HG03139 (cell line): ENCODE measurements at regions not wholly inside any gene's neighbourhood (a gene's known extent, or its start where the extent isn't known, plus 50 kb on each side); places are given as distances from the start of the nearest gene placed in this dataset.
"Not testable (repeated sequence)": the region's sequence is repeated elsewhere in the genome, so short reads cannot be mapped to it uniquely, and the experiment has no call there.

Experiments used
- ATAC-seq: cut with Tn5 transposase; IDR thresholded peaks from one replicate; pipeline ENCODE4 v1.9.1; 2021; ENCODE audit not compliant: unreplicated experiment

DNA sequence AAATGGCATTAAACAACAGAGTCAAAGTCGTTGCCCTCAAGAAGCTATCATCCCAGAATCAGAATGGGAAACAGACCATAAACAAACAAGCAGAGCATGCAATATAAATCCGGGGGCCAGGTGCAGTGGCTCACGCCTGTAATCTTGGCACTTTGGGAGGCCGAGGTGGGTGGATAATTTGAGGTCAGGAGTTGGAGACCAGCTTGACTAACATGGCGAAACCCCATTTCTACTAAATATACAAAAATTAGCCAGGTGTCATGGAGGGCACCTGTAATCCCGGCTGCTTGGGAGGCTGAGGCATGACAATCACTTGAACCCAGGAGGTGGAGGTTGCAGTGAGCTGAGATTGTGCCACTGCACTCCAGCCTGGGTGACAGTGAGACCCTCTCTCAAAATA is 249.8 kb downstream of the CYRIA start:
- ATAC-seq = not testable (repeated sequence)

DNA sequence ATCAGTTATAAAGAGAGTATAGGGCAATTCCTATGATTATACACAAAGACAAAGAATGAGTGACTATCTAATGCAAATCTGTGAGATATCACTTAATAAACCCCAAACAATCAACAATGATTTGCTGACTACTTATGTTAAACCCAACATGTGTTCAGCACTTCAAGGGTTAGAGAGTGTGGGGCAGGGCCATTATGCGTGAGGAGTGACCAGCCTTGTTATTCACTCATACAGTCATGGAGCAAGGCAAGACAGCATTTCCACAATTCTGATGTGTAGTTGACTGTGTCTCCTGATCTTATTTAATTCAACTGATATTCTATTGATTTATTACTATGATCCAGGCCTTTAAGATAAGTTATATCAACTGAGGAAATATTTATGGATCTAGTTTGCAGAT is 251.7 kb downstream of the CYRIA start:
- no peak for ATAC-seq

DNA sequence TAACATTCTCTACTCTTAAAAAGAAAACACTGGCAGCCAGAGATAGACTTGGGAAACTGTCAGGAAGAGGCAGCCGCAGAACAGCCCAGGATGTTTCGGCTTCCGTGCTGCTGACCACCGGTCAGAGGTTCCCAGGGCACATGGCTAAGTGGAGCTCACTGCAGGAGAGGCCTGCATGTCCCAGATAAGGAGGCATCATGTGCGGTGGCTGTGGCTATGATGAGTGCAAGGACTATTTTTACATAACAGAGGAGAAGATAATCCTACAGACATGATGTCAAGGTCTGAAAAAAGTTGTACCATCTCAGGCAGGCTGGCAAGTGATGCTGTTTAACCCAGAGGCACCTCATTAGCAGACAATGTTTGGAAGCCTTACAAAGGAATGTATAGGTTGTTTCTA is 252.3 kb downstream of the CYRIA start:
- no peak for ATAC-seq

DNA sequence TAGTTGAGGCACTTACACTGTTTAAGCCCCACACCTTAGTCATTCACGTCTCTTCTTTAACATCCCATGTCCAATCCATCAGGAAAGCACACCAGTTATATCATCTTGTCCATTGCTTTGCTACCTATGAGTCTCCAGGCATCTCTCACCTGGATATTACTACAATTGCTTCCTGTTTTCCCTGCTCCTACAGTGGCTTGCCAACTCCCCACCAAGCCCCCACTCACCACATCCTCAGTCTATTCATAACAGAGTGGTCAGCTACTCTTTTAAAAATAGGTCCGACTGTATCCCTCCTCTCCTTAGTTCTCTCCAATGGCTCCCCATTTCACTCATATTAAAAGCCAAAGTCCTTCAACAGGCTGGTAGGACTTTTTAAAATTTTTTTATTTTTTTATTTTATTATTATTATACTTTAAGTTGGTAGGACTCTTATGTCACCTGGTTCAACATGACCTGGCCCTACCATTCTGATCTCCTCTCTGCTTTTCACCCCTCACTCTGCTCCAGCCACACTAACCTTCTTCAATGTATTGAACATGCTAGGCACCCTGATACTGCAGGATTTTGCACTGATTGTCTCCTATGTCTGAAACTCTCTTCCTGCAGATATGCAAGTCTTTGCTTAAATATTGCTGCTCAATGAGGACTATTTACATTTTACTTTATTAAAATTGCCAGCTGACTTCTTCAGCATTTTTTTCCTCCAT is 253.2 kb downstream of the CYRIA start:
- ATAC-seq = no peak

DNA sequence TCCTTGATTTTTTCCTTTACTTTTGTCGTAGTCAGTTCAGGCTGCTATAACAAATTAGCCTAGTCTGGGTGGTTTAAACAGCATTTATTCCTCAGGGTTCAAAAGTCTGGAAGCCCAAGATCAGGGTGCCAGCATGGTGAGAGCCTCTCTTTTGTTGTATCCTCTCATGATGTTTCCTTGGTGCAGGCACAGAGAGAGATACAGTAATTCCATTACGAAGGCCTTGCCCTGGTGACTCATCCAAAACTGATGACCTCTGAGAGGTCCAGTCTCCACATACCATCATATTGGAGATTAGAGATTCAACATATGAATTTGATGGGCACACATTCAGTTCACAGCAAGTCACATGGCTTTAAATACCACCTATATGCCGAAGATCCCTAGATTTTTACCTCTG is 253.8 kb downstream of the CYRIA start:
- no peak for ATAC-seq

DNA sequence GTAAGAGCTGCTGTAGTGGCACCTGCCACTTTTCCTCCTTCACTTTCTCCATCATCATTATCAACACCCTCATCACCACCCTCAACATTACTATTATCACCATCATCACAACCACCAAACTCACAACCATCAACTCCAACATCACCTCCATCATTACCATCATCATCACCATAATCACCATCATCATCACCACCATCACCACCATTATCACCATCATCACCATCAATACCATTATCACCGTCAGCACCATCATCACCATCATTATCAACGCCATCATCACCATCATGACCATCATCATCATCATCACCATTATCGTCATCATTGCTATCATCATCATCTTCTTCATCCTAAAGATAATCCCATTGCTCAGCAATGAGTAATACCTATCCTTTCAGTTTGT is 255.8 kb downstream of the CYRIA start:
- ATAC-seq = no peak

DNA sequence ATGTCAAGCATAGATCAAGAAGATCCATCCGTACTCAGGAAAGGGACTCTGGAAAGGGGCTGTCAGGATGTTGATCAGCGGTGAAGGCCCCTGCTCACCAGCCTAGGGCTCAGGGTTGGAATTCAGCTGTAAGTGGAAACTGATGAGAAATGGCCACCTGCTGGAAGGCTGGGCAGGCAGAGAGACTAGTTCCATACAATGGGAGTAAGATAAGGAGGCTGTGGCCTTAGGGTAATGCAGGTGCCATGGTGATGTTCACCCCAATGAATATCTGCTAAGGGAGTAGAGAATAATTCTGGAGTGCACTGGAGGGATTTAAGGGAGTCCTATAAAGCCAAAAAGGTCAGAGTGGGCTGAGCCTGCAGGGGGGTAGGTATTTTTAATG is 256.6 kb downstream of the CYRIA start:
- ATAC-seq = no peak

DNA sequence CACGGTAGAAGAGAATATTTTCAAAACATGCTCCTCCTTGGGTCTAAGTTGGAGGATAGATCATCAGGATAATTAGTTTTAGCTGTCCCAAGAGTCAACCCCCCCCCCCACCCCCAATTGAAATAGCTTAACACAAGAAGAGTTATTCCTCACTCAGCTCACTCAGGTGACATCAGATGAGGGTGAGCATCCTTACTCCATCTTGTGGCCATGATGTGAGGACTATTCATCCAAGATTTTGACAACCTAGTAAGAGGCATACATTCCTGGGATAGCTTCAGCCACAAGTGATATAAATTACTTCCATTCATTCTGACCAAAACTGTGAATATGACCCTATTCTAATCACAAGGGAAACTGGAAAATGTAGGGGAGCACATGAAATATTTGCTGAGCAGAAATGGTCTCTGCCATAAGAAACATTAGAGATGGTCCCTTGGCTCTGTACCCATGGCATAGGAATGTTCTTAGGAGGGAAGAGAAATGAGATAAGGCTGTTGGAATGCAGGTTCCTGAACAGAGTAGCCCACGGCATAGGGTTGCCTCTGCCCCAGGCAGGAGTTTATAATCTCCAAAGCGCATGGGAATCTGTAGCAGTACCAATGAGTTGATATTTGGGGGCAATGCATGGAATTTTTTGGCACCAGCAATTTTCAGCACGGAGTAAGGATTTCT is 257.2 kb downstream of the CYRIA start:
- ATAC-seq = no peak

DNA sequence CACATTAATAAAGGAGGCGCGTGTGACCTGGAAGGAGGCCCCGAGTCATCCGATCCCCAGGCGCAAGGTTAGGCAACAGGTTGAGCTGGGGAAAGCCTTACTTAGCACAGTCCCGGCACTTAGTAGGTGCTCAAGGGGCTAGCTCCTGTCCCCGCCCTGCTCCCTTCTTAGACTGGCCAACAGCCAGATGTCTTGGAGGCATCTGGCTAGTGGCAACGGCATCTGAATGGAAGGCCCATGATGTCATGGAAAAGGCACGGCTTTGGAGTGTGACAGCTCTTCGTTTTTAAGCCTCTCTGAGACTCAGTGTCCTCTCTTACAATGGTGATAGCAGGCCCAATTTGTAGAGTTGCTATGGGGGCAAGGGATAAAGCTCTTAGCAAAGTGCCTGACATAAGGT is 258.3 kb downstream of the CYRIA start:
- ATAC-seq = no peak

DNA sequence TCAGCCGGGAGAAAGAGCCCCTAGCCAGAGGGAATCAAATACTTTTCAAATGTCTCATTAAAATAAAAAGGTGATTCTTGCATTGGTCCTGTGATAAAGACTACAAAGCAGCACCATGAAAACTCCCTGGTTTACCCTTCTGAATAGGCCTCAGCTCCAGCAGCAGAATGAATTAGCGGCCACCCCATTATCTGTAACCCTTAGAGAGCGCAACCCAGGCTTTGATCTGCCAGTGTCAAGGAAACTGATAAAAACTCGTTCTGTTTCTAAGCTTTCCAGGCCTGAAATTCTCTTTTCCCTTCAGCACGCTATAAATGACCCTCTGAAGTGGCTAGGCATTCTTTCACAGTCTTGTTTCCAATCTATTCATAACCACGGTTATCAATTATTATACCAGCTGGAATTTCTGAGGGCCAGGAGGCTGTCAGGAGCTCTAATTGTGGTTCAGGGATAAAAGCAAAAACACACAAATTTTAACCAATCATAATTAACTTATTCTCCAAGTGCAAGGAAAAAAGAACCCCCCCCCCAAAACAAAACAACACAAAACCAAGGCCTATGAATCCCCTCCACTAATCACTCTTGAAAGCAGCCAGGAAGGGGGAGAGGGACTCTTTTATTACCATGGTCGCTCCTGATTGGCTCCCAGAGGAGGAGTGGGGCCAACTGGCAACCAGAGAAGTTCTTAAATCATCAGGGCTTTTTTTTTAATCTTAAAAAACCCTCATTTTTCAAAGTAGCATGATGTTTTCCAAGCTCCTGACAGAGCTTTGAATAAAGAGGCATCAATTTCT is 258.9 kb downstream of the CYRIA start:
- ATAC-seq = no peak

DNA sequence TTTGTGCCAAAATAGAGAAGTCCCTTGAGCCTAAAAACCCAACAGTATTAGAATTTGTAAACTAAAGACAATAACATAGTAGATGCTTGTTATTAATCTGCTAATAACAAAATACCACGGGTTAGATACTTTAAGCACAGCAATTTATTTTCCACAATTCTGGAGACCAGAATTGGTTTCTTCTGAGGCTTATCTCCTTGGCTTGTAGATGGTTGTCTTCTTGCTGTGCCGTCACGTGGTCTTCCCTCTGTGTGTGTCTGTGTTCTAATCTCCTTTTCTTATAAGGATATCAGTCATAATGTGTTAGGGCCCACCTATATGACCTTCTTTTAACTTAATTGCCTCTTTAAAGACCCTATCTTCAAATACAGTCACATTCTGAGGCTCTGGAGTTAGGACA is 260.1 kb downstream of the CYRIA start:
- no peak for ATAC-seq

DNA sequence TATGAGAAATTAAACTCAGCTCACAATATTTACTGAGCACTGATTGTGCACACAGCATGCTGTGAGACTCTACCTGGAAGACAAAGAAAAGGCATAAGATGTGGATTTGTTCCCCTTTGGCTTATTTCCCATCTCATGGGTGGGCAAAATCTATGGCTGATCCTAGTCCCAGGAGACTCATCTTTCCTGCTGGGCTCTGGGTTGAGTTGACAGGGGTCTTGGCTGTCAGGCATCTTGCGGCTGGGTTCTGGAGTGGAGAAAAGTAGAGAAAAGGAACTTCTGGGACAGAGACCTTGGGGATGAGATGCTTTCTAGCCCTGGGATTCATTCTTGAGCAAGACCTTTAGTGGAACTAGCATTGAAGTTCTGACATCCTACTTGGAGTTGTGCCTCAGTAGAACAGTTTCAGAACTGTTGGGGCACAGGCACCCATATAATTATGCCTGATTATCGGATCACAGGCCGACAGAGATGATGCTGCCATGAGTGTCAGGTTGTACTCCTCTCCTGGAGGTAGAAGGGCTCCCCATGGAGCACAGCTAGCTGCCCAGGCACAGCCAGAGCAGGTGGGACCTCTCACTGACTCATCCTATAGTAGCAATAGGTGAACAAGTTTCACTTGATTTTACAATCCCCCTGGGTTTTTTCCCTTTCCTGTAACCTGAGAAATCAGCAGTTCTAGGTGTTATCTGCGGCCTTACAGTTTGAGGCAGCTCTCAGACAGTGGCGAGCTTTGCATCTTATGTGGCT is 260.9 kb downstream of the CYRIA start:
- ATAC-seq = no peak

DNA sequence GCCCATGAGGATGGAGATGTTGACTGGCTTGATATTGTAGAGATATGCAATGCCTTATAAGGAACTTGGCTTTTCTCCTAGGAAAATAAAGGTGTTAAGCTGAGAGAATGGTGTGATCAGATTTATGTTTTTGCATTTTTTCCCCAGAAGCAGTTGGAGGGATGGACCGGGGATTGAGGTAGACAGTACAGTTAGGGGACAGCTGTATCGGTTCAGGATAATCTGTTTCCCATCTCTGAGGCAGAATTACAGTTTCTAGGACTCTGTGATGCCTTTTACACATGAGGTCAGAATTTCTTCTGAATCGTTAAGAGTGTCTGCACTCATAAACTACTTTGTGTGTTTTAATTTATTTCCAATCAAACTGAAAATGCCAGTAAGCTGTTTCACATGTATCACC is 261.5 kb downstream of the CYRIA start:
- no peak for ATAC-seq

DNA sequence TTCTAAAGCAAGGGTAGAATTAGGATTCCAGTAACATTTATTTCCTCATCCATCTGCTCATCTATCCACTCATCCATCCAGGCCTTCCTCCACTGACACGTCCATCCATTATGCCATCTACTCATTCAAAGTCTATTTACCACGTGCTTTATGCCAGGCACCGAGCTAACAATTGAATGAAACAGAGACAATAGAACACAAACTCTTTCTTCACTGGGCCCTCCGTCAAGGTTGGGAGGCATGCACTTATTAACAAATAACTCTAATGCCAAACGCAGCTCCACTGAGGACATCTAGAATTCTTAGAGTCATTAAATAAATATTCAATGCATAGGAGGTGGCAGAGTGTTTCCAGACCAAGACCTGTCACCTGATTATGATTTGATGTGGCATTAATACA is 262.7 kb downstream of the CYRIA start:
- ATAC-seq = no peak

DNA sequence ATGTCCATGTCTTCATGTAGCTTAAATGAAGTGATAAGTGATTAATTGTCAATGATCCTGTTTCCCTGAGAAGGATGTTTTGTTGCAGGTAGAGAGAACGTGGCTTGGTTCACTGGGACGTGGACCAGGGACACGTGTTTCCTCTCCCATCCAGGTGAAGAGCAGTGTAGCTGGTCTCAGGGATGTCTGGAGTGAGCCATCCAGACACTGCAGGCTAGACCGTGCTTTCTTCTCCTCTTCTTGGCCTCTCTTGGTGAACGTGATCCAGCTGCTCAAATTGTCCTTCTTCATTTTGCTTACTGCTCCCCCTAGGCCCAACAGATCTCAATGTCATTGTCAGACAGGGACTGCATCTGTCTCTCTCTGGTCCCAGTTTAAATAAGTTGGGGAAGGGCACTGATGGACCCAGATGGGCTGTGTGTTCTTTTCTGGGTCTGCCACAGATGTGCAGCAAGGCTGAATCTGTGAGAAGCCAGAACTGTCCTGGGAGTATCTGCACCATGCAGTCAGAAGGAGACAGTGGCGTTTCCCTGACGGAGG is 263.8 kb downstream of the CYRIA start:
- no peak for ATAC-seq

DNA sequence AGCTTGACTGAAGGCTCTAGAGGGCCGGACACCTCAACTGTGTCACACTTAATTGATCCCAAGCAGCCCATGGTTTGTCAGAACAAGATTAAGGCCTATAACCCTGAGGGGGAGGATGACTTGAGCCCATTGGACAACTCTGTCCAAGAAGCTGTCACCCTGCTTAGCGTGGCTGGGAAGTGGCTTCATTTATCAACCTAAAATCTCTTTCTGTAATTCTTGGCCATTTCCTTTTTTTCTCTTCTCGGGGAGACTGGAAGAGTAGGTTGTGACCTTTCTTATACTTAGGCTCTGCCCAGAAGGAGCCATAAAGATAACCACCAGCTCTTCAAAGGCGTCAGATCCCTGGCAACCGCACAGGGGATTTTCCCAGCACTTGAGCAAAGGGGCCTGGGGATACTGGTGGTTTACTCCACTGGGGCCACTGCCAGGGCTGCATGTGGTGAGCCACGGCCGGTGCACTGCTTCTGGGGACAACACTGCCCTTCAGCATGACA is 265.5 kb downstream of the CYRIA start:
- ATAC-seq = no peak

DNA sequence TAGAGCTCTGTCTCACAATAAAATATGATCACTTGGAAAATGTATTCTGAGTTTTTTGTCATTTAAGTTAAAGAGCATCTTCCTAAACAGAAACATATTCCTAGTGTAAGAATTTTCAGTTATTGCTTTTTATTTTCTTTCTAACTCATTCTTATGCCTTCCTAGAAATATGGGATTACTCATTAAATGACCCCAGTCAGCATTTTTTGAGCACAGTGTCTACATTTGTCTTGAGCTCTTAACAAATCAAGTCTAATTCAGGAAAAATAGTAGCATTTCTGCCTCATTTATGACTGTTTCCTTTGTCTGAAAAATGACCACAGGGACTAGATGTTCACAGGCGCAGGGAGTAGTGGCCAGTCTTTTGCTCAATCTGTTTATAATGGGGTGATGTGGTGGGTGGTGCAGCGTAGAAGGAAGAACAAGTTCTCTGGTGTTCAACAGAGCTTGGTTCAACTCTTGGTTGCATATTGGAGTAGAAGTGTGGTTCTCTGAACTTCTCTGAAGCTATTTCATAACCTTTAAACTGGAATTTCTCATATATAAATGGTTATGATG is 267.1 kb downstream of the CYRIA start:
- no peak for ATAC-seq

DNA sequence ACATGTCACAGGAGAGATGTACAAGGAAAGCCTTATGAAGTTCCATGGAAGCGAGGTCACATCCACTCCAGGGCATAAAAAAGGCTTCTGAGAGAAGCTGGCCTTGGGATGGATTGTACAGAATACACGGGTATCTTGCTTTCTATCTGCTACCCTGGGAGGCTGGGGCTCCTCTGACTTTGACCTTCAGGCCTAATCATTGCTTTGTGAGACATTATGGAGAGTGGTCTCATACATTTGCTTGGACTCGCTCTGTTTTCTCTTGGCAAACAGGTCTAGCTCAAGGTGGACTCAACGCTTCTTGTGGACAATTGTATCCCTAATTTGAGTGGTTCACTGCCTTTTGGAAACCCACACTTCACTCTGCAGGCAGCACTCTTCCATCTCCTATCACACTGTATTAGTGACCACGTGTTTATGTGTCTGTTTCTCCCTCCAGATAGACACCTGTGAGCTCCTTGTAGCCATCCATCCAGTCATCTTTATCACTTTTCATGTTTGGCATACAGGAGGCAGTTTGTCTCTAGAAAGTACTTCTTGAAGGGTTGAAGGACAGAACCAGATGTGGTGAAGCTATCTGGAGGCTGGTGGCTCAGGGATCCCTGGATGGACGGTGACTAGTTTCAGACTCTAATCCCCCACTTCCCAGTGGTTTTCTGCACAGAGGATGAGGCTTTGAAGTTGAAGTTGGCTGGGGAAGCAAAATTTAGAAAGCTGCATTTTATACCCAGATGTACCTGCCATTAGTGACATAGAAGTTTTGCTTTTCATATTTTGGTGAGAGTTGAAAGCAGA is 267.8 kb downstream of the CYRIA start:
- ATAC-seq = no peak

DNA sequence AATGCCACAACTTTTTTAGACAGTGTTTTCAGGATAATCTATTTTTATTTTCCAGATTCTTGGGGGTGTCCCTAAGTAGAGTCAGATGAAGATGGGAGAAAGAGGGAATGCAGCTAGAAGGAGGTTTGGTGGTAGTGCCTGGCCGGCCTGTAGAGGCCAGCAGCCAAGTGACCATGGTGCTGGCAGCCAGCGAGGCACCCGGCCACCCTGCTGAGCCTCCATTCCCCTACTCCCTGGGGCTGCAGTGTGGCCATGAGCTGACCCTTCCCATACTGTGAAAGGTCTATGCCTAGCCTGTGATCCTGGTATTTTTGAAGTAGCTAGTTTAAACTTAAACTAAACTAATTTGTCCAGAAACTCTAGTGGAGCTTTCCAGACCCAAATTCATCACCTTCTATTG is 268.6 kb downstream of the CYRIA start:
- no peak for ATAC-seq

DNA sequence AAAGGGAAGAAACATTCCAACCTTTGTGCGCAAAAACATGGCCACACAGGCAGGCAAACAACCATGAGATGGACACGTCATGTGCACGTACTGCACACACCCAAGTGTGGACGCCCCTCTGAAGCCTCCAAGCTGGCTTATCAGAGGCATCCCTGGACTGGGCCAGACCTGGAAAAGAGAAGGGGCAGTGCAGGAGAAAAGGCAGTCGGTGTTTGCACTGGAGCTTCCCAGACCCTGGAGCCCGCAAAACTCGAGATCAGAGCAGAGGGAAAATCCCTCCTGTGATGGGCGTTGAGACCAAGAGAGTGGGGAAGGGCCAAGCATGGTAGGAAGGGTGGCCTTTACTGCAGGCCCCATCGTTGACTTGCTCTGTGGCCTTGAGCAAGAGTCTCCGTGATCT is 269.5 kb downstream of the CYRIA start:
- no peak for ATAC-seq
